Smooth muscle cell (in vitro differentiated cells): ENCODE measurements at regions not wholly inside any gene's neighbourhood (a gene's known extent, or its start where the extent isn't known, plus 50 kb on each side); places are given as distances from the start of the nearest gene placed in this dataset.

Experiments
- DNase-seq: peaks from one replicate; lab custom pipeline; 2025; ENCODE audit not compliant: unreplicated experiment; lab: John Stamatoyannopoulos, UW
- H2AFZ ChIP-seq: fragments of 200-600 bp; sonication (generic); 2 replicates; pipeline ENCODE4 v1.6.0; 2016; ENCODE audit warnings: antibody characterized with exemption, low read depth, mild to moderate bottlenecking
- H3F3A ChIP-seq: fragments of 200-600 bp; sonication (generic); 2 replicates; pipeline ENCODE4 v1.6.0; 2017; ENCODE audit warnings: antibody characterized with exemption, low read depth
- H3K27ac ChIP-seq: fragments of 200-600 bp; sonication (generic); 2 replicates; pipeline ENCODE4 v1.5.1; 2016; ENCODE audit warnings: low read depth, mild to moderate bottlenecking
- H3K27me3 ChIP-seq: fragments of 200-600 bp; sonication (generic); 2 replicates; pipeline ENCODE4 v1.6.1; 2016; ENCODE audit warnings: low read depth, mild to moderate bottlenecking
- H3K36me3 ChIP-seq: fragments of 200-600 bp; sonication (generic); 2 replicates; pipeline ENCODE4 v1.5.1; 2016; ENCODE audit warnings: low read depth
- H3K4me1 ChIP-seq: fragments of 200-600 bp; sonication (generic); 2 replicates; pipeline ENCODE4 v1.5.1; 2016; ENCODE audit warnings: low read depth
- H3K4me2 ChIP-seq: fragments of 200-600 bp; sonication (generic); 2 replicates; pipeline ENCODE4 v1.6.0; 2016; ENCODE audit warnings: mild to moderate bottlenecking
- H3K4me3 ChIP-seq: fragments of 200-600 bp; sonication (generic); 2 replicates; pipeline ENCODE4 v1.5.1; 2016; ENCODE audit warnings: mild to moderate bottlenecking
- H3K79me2 ChIP-seq: fragments of 200-600 bp; sonication (generic); 2 replicates; pipeline ENCODE4 v1.6.0; 2016; ENCODE audit warnings: low read depth, mild to moderate bottlenecking
- H3K9ac ChIP-seq: fragments of 200-600 bp; sonication (generic); 2 replicates; pipeline ENCODE4 v1.6.0; 2016; ENCODE audit warnings: low read depth
- H3K9me3 ChIP-seq: fragments of 200-600 bp; sonication (generic); replicated peaks from 2 replicates; pipeline ENCODE4 v1.5.1; 2016; ENCODE audit warnings: low read depth
- H4K20me1 ChIP-seq: fragments of 200-600 bp; sonication (generic); 2 replicates; pipeline ENCODE4 v1.6.0; 2016; ENCODE audit warnings: low read depth
- WGBS: methylation state at CpG from one replicate; pipeline ENCODE4 v1.1.7; 2016; ENCODE audit warnings: low lambda C conversion rate; 5-methylcytosine and 5-hydroxymethylcytosine counted together
- TF ChIP-seq, protein P1 (sequence below): fragments of 200-600 bp; sonication (generic); IDR thresholded peaks from 2 replicates; pipeline ENCODE4 v1.5.1; 2017; ENCODE audit warnings: borderline replicate concordance, mild to moderate bottlenecking, antibody characterized with exemption; ENCODE audit not compliant: insufficient read depth, poor library complexity, severe bottlenecking

DNA sequence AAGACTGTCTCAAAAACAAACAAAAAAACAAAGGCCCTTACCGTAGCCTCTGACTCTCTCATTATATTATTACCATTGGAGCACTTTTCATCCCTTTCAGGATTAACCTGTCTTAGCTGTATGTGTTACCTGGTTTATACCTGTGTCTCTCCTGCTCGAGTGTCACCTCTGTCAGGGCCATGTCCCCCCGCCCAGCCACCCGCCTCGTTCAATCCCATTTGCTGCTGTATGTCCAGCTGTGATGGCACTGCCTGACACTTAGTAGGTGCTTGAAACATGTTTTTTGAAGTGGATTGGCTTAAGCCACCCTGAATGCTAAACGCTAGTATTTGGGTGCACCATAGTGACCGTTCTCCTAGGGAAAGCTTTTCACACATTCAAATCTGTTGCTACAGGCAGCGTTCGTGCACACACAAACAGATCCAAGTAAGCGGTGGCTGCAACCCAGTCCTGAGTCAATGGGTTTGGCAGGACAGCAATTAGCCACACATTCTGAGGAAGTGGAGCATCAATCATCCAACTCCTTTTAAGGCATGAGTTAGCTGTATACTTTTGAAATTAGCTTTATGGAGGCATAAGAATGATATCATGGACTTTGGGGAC lies 98.9 kb upstream of the ZNF217 start:
- H3K27me3 ChIP-seq = no peaks in the 10 kb centered on the region
- H3K4me1 ChIP-seq = peaks cover 5% of the 10 kb centered on the region
- peak overlapping the region; percentile 70 for H3K27ac ChIP-seq
- no peaks in the 10 kb centered on the region for H4K20me1 ChIP-seq
- no peak for DNase-seq
- no peaks in the 10 kb centered on the region for H3K36me3 ChIP-seq
- no peak overlapping the region for H3K4me3 ChIP-seq
- H3K79me2 ChIP-seq = no peaks in the 10 kb centered on the region
- peaks cover 3% of the 10 kb centered on the region for H3F3A ChIP-seq
- no peak overlapping the region for H2AFZ ChIP-seq
- TF ChIP-seq, protein P1, sequence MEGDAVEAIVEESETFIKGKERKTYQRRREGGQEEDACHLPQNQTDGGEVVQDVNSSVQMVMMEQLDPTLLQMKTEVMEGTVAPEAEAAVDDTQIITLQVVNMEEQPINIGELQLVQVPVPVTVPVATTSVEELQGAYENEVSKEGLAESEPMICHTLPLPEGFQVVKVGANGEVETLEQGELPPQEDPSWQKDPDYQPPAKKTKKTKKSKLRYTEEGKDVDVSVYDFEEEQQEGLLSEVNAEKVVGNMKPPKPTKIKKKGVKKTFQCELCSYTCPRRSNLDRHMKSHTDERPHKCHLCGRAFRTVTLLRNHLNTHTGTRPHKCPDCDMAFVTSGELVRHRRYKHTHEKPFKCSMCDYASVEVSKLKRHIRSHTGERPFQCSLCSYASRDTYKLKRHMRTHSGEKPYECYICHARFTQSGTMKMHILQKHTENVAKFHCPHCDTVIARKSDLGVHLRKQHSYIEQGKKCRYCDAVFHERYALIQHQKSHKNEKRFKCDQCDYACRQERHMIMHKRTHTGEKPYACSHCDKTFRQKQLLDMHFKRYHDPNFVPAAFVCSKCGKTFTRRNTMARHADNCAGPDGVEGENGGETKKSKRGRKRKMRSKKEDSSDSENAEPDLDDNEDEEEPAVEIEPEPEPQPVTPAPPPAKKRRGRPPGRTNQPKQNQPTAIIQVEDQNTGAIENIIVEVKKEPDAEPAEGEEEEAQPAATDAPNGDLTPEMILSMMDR = no peak
- H3K4me2 ChIP-seq = no peak overlapping the region
- H3K9me3 ChIP-seq = no peaks in the 10 kb centered on the region
- WGBS = 67% methylated on average over 10 of the region's 10 CpGs
- H3K9ac ChIP-seq = peak overlapping the region; percentile 39

DNA sequence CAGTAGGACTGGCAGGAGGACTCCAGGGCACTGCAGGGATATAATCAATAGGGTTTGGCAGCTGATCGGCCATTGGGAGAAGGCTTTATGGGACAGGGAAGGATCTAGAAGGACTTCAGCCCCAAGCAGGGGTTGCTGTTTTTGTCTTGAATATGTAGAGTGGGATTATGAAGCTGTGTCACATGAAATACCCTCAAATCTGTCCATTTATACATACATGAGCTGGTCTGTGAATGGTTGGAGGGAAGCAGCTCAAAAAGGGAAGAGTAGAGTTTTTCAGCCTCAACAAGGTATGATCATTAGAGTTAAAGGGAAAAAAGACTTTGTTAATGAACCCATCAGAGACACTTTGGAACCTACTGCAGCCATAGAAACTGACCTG lies 98.2 kb upstream of the ZNF217 start:
- H3K4me3 ChIP-seq = no peak overlapping the region
- TF ChIP-seq, protein P1 = no peak
- peaks cover 3% of the 10 kb centered on the region for H3F3A ChIP-seq
- H3K79me2 ChIP-seq = no peaks in the 10 kb centered on the region
- no peaks in the 10 kb centered on the region for H4K20me1 ChIP-seq
- no peaks in the 10 kb centered on the region for H3K27me3 ChIP-seq
- 86% methylated on average over 1 of the region's 1 CpG for WGBS
- H3K9ac ChIP-seq = peak overlapping the region; percentile 39
- peaks cover 5% of the 10 kb centered on the region for H3K4me1 ChIP-seq
- H3K27ac ChIP-seq = peak overlapping the region; percentile 70
- no peaks in the 10 kb centered on the region for H3K9me3 ChIP-seq
- DNase-seq = no peak
- no peak overlapping the region for H3K4me2 ChIP-seq
- H3K36me3 ChIP-seq = no peaks in the 10 kb centered on the region
- no peak overlapping the region for H2AFZ ChIP-seq

DNA sequence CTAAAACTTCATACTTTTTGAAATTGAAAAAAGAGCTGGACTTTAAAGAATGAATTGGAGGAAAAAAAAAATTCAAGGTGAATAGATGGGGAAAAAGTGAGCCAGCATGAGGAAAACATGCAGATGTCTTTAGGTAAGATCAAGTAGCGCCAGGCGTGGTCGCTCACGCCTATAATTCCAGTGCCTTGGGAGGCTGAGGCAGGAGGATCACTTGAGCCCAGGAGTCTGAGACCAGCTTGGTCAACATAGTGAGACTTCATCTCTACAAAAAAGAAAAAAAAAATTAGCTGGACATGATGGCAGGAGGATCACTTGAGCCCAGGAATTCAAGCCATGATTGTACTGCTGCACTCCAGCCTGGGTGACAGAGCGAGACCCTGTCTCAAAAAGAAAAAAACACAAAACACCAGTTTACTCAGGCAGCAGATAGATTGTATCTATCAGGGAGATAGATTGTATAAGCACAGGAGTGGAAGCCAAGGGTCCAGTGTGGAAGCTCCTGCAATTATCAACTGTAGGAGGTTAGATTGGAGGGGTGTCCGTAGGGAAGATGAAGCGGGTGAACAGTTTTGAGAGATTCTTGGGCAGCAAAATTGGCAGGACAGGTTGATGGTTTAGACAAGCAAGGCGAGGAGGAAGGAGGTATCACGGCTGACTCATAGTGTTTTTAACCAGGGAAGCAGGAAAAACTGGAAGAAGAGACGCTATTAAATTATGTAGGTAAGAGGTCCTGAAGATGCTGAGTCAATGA lies 97.6 kb upstream of the ZNF217 start:
- Histone ChIP-seq H3K4me1 (peaks cover 5% of the 10 kb centered on the region), H3K4me2 (no peak overlapping the region), H3K79me2 (no peaks in the 10 kb centered on the region), H3K36me3 (no peaks in the 10 kb centered on the region), H4K20me1 (no peaks in the 10 kb centered on the region), H3K4me3 (no peak overlapping the region), H3K27ac (peak overlapping the region; percentile 70), H3K9me3 (no peaks in the 10 kb centered on the region), H3K9ac (no peak overlapping the region), H3K27me3 (no peaks in the 10 kb centered on the region), H3F3A (peaks cover 3% of the 10 kb centered on the region), H2AFZ (no peak overlapping the region)
- TF ChIP-seq, protein P1 = no peak
- DNase-seq = no peak
- 75% methylated on average over 10 of the region's 10 CpGs for WGBS
